Ecto neural progenitor cell (in vitro differentiated cells): ENCODE measurements at regions not wholly inside any gene's neighbourhood (a gene's known extent, or its start where the extent isn't known, plus 50 kb on each side); places are given as distances from the start of the nearest gene placed in this dataset.
"Not testable (repeated sequence)": the region's sequence is repeated elsewhere in the genome, so short reads cannot be mapped to it uniquely, and the experiment has no call there.

ENCODE experiments used
- DNase-seq: peaks from one replicate; pipeline ENCODE4 v3.0.0-alpha.2; 2018; ENCODE audit warnings: low spot score

GRCh38 chr3:94336046-94336753 lies 273.3 kb downstream of the NSUN3 start:
- DNase-seq, result no peak

DNA sequence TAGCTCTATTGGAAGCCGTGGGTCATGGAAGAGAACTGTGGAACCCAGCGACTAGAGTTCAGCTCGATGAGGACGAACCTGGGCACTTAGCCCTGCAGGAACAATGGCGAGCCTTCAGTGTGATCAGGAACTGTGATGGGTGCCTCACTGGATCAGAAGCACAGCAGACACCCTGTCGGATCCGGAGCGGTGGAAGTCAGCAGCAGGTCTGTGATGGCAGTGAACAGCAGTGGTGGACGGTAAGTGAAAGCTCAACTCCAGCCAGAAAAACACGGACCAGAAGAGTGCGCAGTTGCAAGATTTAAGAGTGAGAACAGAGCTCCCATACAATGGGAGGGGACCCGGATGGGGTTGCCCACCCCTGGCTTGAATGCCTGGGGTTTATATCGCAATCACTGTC lies 282.2 kb downstream of the NSUN3 start:
- DNase-seq, result no peak

GRCh38 chr3:94349310-94349878 lies 286.5 kb downstream of the NSUN3 start:
- no peak for DNase-seq

DNA sequence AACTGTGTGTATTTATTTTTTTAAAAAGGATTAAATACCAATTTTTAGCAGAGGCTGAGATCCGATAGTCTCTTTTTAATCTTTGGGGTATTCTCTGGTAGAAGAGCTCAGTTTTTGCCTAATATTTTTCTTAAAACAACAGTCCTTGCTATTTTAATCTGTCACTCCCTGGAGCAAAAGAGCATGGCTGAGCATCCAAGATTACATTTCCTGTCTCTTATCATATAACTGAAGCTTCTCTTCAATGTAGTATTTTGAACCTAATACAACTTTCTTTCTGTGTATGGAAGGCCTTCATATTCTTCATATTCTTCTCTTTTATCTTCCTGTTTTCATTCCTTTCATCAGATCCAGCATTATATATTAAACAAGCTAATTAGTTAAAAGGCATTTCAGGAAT lies 293.7 kb downstream of the NSUN3 start:
- no peak for DNase-seq

GRCh38 chr3:94359996-94360395 lies 297.1 kb downstream of the NSUN3 start:
- DNase-seq, result no peak

DNA sequence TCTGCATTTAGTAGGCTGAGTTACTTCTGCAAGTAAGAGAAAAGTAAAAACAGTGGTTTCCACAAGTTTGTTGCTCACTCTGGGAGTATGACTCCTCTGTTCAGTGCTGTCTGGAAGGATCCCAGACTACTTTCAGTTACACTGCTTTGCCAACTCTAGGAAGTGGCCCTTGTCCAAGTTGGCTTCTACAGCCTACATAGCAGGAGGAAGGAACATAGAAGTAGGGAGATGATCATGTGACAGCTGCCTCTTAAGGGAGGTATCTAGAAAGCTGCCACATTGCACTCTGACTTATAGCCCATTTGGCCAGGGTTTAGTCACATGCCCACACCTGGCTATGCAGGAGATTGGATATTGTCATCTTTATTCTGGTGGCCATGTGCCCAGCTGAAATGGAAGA lies 298.1 kb downstream of the NSUN3 start:
- no peak for DNase-seq

- DNase-seq, result no peak
Observed at GRCh38 chr3:94362393-94362792, 299.5 kb downstream of the NSUN3 start.

DNA sequence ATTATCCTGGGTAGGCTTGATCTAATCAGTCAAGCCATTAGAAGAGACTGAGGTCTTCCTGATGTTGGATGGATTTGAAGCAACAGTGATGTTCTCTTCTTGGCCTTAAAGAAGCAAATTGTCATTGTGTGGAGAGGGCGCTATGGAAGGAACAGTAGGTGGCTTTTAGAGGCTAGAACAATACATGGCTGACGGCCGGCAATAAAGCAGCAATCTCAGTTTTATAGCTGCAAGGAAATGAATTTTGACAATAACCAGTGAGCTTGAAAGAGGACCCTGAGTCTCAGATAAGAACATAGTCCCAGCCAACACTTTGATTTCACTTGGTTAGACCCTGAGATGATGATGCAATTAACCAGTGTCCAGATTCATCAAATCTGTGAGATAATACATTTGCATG lies 302.1 kb downstream of the NSUN3 start:
- DNase-seq, result no peak

GRCh38 chr3:94372026-94372425 lies 309.2 kb downstream of the NSUN3 start:
- no peak for DNase-seq

- no peak for DNase-seq
Observed at GRCh38 chr3:94373456-94373855, 310.6 kb downstream of the NSUN3 start.

DNA sequence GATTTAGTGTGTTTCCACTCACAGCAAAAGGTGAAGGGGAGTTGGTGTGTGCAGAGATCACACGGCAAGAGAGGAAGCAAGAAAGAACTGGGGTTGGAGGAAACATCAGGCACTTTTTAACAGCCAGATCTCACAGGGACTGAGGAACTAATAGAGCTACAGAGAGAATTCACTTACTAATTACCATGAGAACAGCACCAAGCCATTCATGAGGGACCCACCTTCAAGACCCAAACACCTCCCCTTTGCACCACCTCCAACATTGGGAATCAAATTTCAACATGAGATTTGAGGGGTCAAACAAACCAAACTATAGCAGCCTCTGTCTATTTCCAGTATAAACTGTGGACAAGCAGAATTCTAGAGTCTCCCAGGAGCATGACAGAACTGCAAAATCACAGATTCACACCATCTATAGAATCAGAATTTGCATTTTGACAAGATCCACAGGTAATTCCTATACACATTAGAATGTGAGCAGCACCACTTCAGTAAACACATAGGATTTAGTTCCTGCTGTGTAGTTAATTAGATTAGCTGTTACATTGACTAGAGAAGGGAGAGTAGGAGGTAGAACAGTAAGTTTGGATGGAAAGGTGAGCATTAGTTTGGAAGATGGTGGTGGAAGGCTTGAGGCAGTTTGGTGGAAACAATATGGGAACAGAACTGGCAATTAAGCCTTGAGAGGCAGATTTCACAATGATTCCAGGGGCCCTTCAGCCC lies 311.7 kb downstream of the NSUN3 start:
- DNase-seq, result no peak

DNA sequence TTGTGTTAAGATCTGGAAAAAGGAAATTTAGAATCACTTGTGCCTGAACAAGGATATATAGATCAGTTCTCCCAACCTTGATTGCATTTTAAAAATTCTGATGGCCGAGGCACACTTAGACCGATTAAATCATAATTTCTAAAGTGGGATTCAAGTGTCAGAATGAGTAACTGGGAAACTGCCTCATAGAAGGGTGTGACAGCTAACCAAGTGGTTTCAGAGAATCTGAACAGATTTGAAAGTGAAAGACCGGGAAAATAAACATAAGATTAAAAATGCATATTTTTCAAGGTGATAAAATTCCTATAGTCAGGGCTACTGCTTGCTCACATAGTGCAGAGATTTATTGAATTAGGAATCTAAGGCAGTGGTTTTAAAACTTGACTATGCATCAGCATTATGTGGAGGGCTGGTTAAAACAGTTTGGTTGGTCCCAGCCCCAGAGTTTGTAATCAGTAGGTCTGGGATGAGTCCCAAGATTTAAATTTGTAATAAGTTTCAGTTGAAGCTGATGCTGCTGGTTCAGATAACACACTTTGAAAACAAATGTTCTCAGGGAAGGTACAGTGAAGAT lies 314.3 kb downstream of the NSUN3 start:
- DNase-seq, result not testable (repeated sequence)

DNA sequence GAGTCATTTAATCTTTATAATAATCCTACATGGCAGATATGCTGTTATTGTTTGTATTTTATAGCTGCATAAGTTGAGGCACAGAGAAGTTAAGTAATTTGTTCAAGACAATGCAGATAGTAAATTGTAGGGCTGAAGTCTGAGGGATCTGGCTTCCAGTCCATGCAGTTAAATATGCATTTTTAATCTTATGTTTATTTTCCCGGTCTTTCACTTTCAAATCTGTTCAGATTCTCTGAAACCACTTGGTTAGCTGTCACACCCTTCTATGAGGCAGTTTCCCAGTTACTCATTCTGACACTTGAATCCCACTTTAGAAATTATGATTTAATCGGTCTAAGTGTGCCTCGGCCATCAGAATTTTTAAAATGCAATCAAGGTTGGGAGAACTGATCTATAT lies 315.0 kb downstream of the NSUN3 start:
- not testable (repeated sequence) for DNase-seq

DNA sequence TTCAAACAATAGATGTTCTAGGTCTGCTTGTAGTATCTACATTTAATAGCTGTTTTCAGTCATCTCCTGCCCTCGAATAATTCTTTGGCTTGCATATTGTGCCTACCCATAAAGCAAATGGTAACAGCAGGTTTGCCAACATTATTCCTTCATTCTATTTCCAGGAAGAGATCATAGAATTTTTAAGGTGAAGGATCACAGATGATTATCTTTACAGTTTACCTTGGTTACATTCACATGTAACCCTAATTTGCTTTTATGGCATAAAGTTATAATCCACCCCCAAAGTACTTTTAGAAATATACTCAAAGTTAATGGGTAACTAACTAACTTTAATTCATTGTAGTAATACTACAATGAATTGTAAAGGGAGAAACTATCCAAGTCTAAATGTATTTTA lies 315.5 kb downstream of the NSUN3 start:
- no peak for DNase-seq

DNA sequence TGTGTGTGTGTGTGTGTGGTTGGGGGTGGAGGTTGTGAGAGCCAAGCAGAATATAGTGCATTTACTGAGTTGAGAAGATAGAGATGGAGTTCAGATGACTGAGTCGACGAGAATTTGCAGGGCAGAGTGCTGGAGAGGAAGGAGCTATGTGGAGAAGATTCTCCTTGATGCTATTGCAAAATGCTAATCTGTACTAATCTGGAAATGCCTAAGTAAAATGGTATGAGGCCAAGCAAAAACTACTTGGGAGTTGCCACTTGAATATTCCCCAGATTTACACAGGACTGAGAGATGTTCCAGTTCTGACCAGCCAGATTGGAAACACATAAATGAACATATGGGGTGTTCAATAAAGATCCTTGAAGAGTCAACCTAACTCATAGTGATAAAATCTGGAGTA lies 316.4 kb downstream of the NSUN3 start:
- DNase-seq, result no peak

DNA sequence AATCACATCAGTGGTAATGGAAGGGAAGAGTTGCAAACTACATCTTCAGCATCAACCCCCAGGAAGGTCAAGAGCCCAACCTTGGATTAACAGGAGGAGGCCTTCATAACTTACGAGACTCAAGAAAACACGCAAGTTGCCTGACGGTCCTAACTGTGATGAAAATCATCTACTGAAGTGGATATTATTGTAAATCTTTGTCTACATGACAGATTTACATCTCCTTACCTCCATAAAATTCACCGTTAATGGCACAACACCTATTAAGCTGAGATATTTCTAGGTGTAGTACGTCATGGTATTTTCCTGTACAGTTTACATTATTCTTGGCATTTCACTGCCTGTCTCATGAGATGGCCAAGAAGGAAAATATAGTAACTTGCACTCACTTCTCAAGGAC lies 332.0 kb downstream of the NSUN3 start:
- no peak for DNase-seq

GRCh38 chr3:94395851-94396250 lies 333.0 kb downstream of the NSUN3 start:
- DNase-seq, result no peak

GRCh38 chr3:94398036-94398435 lies 335.2 kb downstream of the NSUN3 start:
- no peak for DNase-seq

DNA sequence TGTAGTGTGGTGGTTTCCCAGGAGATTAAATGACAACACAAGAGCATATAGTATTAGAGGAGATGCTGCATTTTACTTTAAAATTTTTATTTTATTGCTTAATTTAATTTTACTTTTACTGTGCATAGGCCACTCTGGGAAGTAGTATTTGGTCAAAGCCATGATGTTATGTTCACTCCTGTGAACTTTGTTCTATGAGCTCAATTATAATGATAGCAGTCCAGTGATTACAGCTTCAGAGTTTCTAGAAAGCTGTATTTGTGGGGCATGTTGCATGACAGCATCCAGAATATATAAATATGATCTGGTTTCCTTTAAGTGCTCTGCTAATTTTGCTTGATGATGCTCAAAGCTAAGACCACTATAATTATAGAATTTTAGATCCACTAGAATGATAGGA lies 338.6 kb downstream of the NSUN3 start:
- no peak for DNase-seq

DNA sequence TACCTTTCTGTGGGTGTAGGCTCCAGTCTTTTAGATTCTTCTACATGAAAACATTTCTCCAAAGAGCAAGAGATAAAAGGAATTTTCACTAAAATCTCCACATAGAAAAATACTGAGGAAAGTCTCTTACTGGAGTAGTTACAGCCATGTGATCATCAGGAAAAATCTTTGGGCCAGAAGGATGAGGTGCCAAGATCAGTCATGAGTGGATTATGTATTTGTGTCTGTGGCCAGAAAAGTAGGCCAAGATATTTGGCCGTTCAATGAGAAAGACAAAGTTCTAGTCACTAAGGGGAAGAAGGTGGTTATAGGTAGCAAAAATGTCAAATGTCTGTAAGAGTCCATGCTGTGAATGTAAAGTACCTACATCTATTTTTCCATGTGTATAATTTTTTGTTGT lies 339.3 kb downstream of the NSUN3 start:
- DNase-seq, result no peak

GRCh38 chr3:94405258-94406035 lies 342.6 kb downstream of the NSUN3 start:
- DNase-seq, result no peak

DNA sequence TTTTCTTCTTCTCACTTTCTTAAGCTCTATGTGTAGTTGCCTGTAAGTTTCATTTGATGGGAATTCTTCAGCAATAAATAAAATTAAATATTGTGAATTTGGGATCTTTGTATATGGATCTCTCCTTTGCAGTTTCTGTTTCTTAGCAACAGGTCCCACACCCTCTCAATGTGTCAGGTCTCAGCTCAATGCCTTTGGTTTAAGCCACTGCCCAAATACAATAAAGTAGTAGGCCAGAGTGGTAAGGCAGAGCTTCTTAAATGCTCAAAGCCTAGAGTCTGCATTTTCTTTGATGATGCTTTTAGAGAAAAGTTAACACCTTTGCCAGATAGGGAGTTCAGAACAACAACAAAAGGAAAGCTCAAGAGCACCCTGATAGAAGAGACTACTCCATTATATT lies 343.7 kb downstream of the NSUN3 start:
- DNase-seq, result no peak
